T-cell (primary cell): ENCODE measurements at regions not wholly inside any gene's neighbourhood (a gene's known extent, or its start where the extent isn't known, plus 50 kb on each side); places are given as distances from the start of the nearest gene placed in this dataset.

Experiments used
- ATAC-seq, 4 experiments: fragments of 200-7000 bp in 3 of 4; fragments of 150-1000 bp in 1 of 4; cut with Tn5 transposase; replicated peaks in 1 of 4; 1 replicate in 3 of 4; 2 replicates in 1 of 4; pipeline ENCODE4 v1.10.0; 2021; ENCODE audit warnings: moderate library complexity in 3 of 4, mild to moderate bottlenecking in 2 of 4, moderate number of reproducible peaks in 1 of 4
- CTCF ChIA-PET, 2 donors: fragments of 300-600 bp; sonication (Branson Sonifier 250); formaldehyde crosslinking; loops; one replicate each; lab custom pipeline; 2022; ENCODE audit warnings: antibody characterized with exemption in 2 of 2; lab: Charles Lee
- POLR2A ChIA-PET, 2 donors: fragments of 300-600 bp; sonication (Branson Sonifier 250); formaldehyde crosslinking; loops; one replicate each; lab custom pipeline; 2022; ENCODE audit warnings: antibody characterized with exemption in 2 of 2; lab: Charles Lee
- DNase-seq, 35 experiments: peaks; one replicate each; pipeline versions ENCODE4 v3.0.0 to v3.0.0-alpha.2; 2013 to 2023
- H3K27ac ChIP-seq: one replicate; pipeline ENCODE4 v1.5.1; 2013; ENCODE audit warnings: low read length
- H3K27me3 ChIP-seq, 2 experiments: replicated peaks in 1 of 2; 1 replicate in 1 of 2; 2 replicates in 1 of 2; pipeline versions ENCODE4 v1.6.1 to v1.7.0; 2013; ENCODE audit warnings: low read length in 1 of 2, mixed read lengths in 1 of 2; ENCODE audit not compliant: control insufficient read depth in 2 of 2, insufficient read depth in 2 of 2; ENCODE audit errors: extremely low read depth in 1 of 2
- H3K36me3 ChIP-seq, 2 donors: 1 replicate in 1 of 2; 2 replicates in 1 of 2; pipeline versions ENCODE4 v1.6.1 to v1.7.0; 2013; ENCODE audit warnings: low read length in 1 of 2; ENCODE audit not compliant: control insufficient read depth in 2 of 2, insufficient read depth in 1 of 2; ENCODE audit errors: extremely low read depth in 1 of 2
- H3K4me1 ChIP-seq, 2 experiments: 1 replicate in 1 of 2; 2 replicates in 1 of 2; pipeline versions ENCODE4 v1.6.1 to v1.7.0; 2013; ENCODE audit warnings: low read length in 2 of 2, mixed read lengths in 1 of 2; ENCODE audit not compliant: insufficient read depth in 2 of 2, control insufficient read depth in 1 of 2; ENCODE audit errors: extremely low read depth in 1 of 2
- H3K4me3 ChIP-seq, 2 donors: 1 replicate in 1 of 2; 2 replicates in 1 of 2; pipeline versions ENCODE4 v1.5.1 to v1.7.0; 2013; ENCODE audit warnings: mild to moderate bottlenecking in 2 of 2, low read length in 1 of 2, moderate library complexity in 1 of 2; ENCODE audit not compliant: control insufficient read depth in 1 of 2; ENCODE audit errors: extremely low read depth in 1 of 2
- H3K9me3 ChIP-seq: 2 replicates; pipeline ENCODE4 v1.7.0; 2013
- H3K27ac Mint-ChIP-seq, 2 donors: one replicate each; pipeline ENCODE4 v1.8.0; 2020 to 2021; ENCODE audit warnings: mild to moderate bottlenecking in 2 of 2, mixed read lengths in 2 of 2
- H3K27me3 Mint-ChIP-seq, 2 donors: one replicate each; pipeline ENCODE4 v1.8.0; 2021 to 2022; ENCODE audit warnings: mixed read lengths in 2 of 2
- H3K36me3 Mint-ChIP-seq: one replicate; pipeline ENCODE4 v1.8.0; 2021; ENCODE audit warnings: mixed read lengths
- H3K4me1 Mint-ChIP-seq, 3 donors: one replicate each; pipeline ENCODE4 v1.8.0; 2020 to 2022; ENCODE audit warnings: mixed read lengths in 3 of 3, mild to moderate bottlenecking in 1 of 3
- H3K4me3 Mint-ChIP-seq, 3 donors: one replicate each; pipeline ENCODE4 v1.8.0; 2020 to 2022; ENCODE audit warnings: mild to moderate bottlenecking in 3 of 3, mixed read lengths in 3 of 3, moderate library complexity in 3 of 3
- H3K9me3 Mint-ChIP-seq, 3 donors: one replicate each; pipeline ENCODE4 v1.8.0; 2020 to 2022; ENCODE audit warnings: mixed read lengths in 3 of 3
- WGBS: methylation state at CpG from one replicate; pipeline ENCODE4 v1.1.5; 2013; ENCODE audit warnings: missing lambda C conversion rate; ENCODE audit not compliant: insufficient coverage; 5-methylcytosine and 5-hydroxymethylcytosine counted together

DNA sequence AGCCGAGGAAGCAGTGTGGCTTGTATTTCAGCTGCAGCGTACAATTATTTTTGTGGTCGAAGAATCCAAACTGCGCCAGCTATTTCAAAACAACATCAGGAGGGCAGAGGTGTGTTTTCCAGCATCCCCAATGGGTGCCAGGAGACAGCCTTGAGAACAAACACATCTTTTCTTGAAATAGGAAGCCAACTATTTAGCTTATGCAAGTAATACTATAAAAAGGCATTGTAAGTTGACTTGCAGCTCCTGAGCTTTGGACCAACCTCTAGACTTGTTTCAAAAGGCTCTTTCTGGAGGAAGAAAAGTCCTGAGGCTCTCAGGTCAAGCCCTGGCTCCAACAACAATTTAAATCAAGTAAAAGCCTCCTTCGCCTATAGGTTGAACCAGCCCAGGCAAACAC is 86.6 kb upstream of the HNF1B start:
- 92% methylated on average over 4 of the region's 5 CpGs for WGBS
- POLR2A ChIA-PET = no interaction called here

DNA sequence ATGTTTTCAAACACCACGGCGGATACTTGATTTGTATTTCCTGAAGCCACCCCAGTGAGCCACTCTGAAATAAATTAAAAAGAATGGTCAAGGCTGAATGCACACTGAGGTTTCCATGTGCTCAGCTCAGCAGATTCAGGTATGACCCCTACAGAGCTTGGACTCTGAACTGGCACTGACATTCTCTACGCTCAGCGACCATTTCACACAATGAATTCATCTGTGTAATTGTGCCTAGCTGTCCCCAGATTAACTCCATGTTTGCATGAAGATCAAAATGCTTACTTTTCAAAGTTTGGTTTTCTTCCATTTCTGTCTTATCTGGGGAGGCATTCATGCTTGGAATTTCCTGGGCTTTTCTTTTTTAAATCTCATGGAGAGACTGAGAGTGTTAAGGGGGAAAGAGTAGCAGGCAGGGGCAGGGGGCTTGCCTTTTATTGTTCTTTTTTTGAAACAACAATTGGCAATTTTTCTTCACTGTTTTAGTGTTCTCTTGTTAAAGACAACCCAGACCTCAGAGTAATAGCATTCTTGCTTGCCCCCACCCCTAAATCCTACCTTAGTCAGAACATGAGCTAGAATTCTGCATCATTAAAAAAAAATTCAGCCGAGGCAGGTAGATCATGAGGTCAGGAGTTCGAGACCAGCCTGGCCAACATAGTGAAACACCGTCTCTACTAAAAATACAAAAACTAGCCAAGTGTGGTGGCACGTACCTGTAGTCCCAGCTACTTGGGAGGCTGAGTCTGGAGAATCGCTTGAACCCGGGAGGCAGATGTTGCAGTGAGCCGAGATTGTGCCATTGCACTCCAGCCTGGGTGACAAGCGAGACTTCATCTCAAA is 85.5 kb upstream of the HNF1B start:
- WGBS = 90% methylated on average over 7 of the region's 12 CpGs
- POLR2A ChIA-PET = no interaction called here
- ATAC-seq = no peak
- H3K27ac Mint-ChIP-seq = no peak overlapping the region
- CTCF ChIA-PET = no interaction called here
- H3K9me3 Mint-ChIP-seq = no peaks in the 10 kb centered on the region
- DNase-seq = no peak
- no peak overlapping the region for H3K4me3 ChIP-seq
- H3K4me1 Mint-ChIP-seq = peaks cover 0 to 6% (median 0%) of the 10 kb centered on the region in 3 donors
- peaks cover 0 to 9% of the 10 kb centered on the region in 2 experiments for H3K27me3 ChIP-seq
- no peaks in the 10 kb centered on the region for H3K9me3 ChIP-seq
- no peaks in the 10 kb centered on the region for H3K4me1 ChIP-seq
- no peak overlapping the region for H3K27ac ChIP-seq
- H3K4me3 Mint-ChIP-seq = no peak overlapping the region
- peaks cover 20 to 27% of the 10 kb centered on the region in 2 donors for H3K27me3 Mint-ChIP-seq
- H3K36me3 Mint-ChIP-seq = no peaks in the 10 kb centered on the region
- H3K36me3 ChIP-seq = no peaks in the 10 kb centered on the region

More for the DNA sequence above, 86.6 kb upstream of the HNF1B start:
- Mint-ChIP-seq H3K27me3 (peaks cover 24 to 31% of the 10 kb centered on the region in 2 donors), H3K36me3 (no peaks in the 10 kb centered on the region), H3K4me1 (peaks cover 0 to 3% (median 0%) of the 10 kb centered on the region in 3 donors), H3K4me3 (no peak overlapping the region), H3K9me3 (no peaks in the 10 kb centered on the region), H3K27ac (no peak overlapping the region)
- H3K27me3 ChIP-seq = peaks cover 0 to 14% of the 10 kb centered on the region in 2 experiments
- H3K9me3 ChIP-seq = no peaks in the 10 kb centered on the region
- CTCF ChIA-PET = no interaction called here
- no peak overlapping the region for H3K4me3 ChIP-seq
- ATAC-seq = no peak
- no peak overlapping the region for H3K27ac ChIP-seq
- no peaks in the 10 kb centered on the region for H3K36me3 ChIP-seq
- no peaks in the 10 kb centered on the region for H3K4me1 ChIP-seq
- DNase-seq = no peak

DNA sequence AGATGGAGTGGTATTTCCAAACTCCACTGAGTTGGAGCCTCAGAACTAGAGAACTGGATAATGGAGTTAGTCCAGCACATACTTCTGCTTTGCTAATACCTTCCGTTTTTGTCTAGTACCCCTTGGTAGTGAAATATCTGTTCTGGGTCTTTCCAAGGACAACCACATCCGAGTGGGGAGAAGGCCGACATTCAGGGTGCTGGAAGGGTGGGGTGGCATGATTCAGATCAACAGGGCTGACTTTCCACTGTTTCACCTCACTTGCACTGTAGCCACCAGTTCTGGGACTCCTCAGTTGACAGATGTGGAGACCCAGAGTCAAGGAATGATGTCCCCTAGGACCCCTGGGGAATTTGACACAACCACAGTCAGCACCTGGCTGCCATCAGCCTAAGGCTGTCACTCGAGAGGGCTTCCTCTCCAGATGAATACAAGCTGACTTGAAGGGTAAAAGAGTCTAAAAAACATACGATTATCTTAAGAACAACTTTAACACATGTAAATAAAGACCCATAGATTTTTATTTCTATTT is 84.8 kb upstream of the HNF1B start:
- Mint-ChIP-seq H3K27me3 (peaks cover 15 to 30% of the 10 kb centered on the region in 2 donors), H3K27ac (no peak overlapping the region), H3K4me3 (no peak overlapping the region), H3K4me1 (peaks cover 0 to 6% (median 0%) of the 10 kb centered on the region in 3 donors), H3K36me3 (no peaks in the 10 kb centered on the region), H3K9me3 (no peaks in the 10 kb centered on the region)
- H3K9me3 ChIP-seq = no peaks in the 10 kb centered on the region
- peaks cover 0 to 9% of the 10 kb centered on the region in 2 experiments for H3K27me3 ChIP-seq
- WGBS = no CpG with 5 or more reads among the region's 5 CpGs
- no peak overlapping the region for H3K4me3 ChIP-seq
- no peaks in the 10 kb centered on the region for H3K36me3 ChIP-seq
- DNase-seq (no peak), ATAC-seq (no peak)
- no peaks in the 10 kb centered on the region for H3K4me1 ChIP-seq
- ChIA-PET CTCF (no interaction called here), POLR2A (no interaction called here)
- H3K27ac ChIP-seq = no peak overlapping the region

DNA sequence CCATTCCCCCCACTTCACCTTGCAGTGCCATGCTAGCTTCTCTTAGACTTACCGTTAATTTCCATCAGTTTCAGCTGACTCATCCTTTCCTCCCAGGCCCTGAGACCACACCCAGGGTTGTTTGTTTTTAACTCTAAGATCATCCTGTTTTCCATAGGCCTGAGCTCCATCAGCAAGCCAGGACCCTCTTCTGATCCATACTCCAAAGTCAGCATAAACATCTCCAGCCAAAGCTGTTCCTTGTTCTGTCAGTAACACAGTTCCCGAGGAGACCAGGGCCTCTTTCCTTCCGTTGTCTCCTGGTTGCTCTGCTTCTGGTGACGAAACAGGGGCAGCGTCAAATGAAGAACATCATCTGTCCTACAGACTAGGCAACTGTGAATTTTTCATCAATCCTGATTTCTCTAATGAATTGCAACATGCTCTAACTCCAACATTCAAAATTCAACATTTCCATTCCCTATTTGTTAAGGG is 83.8 kb upstream of the HNF1B start:
- POLR2A ChIA-PET = no interaction called here
- H3K4me3 Mint-ChIP-seq = no peak overlapping the region
- H3K27ac Mint-ChIP-seq = no peak overlapping the region
- H3K27me3 Mint-ChIP-seq = peaks cover 15 to 30% of the 10 kb centered on the region in 2 donors
- Histone ChIP-seq H3K4me1 (no peaks in the 10 kb centered on the region), H3K27me3 (peaks cover 0 to 5% of the 10 kb centered on the region in 2 experiments), H3K9me3 (no peaks in the 10 kb centered on the region), H3K4me3 (no peak overlapping the region), H3K36me3 (no peaks in the 10 kb centered on the region), H3K27ac (no peak overlapping the region)
- CTCF ChIA-PET = interaction anchor here in 1 of 2 donors (0.5 kb wide), 1 partner anchor 985 kb away, joined by 3 read pairs; no protein-coding TSS in a partner anchor
- no peaks in the 10 kb centered on the region for H3K36me3 Mint-ChIP-seq
- no peak for ATAC-seq
- peaks cover 0 to 6% (median 0%) of the 10 kb centered on the region in 3 donors for H3K4me1 Mint-ChIP-seq
- WGBS = 44% methylated on average over 4 of the region's 5 CpGs
- H3K9me3 Mint-ChIP-seq = no peaks in the 10 kb centered on the region
- DNase-seq = no peak

DNA sequence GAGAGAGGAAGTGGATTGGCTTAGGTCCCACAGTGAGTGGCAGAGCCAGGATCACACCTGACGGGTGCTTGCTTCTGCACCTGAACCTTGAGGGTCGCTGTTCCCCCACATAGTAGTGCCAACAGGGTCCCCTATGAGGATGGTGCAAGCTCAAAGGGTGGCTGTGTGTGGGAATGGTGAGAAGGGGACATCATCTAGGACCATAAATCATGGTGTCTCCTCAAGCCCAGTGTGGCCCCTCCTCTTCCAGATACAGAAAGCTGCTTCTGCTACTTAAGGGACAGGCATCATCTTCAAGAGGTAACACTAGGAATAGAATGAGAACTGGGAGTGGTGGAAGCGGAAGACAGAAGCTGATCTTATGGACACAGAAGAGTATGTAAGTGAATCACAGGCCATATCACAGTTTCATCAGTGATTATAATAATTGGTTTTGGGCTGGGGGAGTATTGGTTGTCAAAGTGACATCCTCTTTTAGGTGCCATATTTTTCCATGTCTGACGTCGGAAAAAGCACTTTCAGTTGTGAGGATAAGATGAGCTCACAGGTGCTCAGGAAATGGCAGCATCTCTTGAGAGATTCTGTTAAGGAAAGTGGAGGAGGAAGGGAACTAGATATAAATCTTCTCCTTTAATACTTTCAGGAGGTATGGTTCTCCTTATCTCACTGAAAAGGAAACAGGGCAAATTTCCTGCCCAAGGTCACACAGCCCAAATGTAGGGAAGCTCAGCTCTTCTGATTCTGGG is 83.2 kb upstream of the HNF1B start:
- Mint-ChIP-seq H3K36me3 (no peaks in the 10 kb centered on the region), H3K27me3 (peaks cover 15 to 30% of the 10 kb centered on the region in 2 donors), H3K4me3 (no peak overlapping the region), H3K4me1 (peaks cover 0 to 6% (median 0%) of the 10 kb centered on the region in 3 donors), H3K27ac (no peak overlapping the region), H3K9me3 (no peaks in the 10 kb centered on the region)
- ChIA-PET CTCF (no interaction called here), POLR2A (no interaction called here)
- DNase-seq = no peak
- H3K9me3 ChIP-seq = no peaks in the 10 kb centered on the region
- H3K36me3 ChIP-seq = no peaks in the 10 kb centered on the region
- no peaks in the 10 kb centered on the region for H3K4me1 ChIP-seq
- H3K27ac ChIP-seq = no peak overlapping the region
- no CpG with 5 or more reads among the region's 5 CpGs for WGBS
- peaks cover 0 to 5% of the 10 kb centered on the region in 2 experiments for H3K27me3 ChIP-seq
- ATAC-seq = no peak
- H3K4me3 ChIP-seq = no peak overlapping the region
